ENCODE measurements at regions not wholly inside any gene's neighbourhood (a gene's known extent, or its start where the extent isn't known, plus 50 kb on each side); places are given as distances from the start of the nearest gene placed in this dataset.
A peak's percentile ranks its signal among the peaks of the same experiment; 100 is the strongest.

GRCh38 chr7:49483142-49483541 lies 290.3 kb upstream of the VWC2 start:
- Histone ChIP-seq H3F3A (ENCODE audit: insufficient read depth, low read length) (no peaks in the 10 kb centered on the region), H3K79me2 (ENCODE audit: insufficient read depth, low read length) (no peaks in the 10 kb centered on the region), H3K27ac (ENCODE audit: low read depth, low read length, poor library complexity, severe bottlenecking) (no peak overlapping the region), H3K36me3 (ENCODE audit: insufficient read depth, low read length) (no peaks in the 10 kb centered on the region), H4K20me1 (ENCODE audit: insufficient read depth, low read length) (no peaks in the 10 kb centered on the region), H3K9me3 (ENCODE audit: low read length) (no peaks in the 10 kb centered on the region), H3K4me1 (ENCODE audit: insufficient read depth, low read length, severe bottlenecking) (peaks cover 17% of the 10 kb centered on the region), H3K4me3 (ENCODE audit: low read depth, low read length, poor library complexity, severe bottlenecking) (no peak overlapping the region), H2AFZ (ENCODE audit: low read length) (no peak overlapping the region), H3K4me2 (ENCODE audit: low read length) (no peak overlapping the region), H3K27me3 (ENCODE audit: insufficient read depth, low read length) (no peaks in the 10 kb centered on the region), H3K9ac (ENCODE audit: low read length) (no peak overlapping the region), H3K9me2 (ENCODE audit: low read depth, low read length) (no peaks in the 10 kb centered on the region)
- TF ChIP-seq CTCF (IDR thresholded peaks at IDR 0.05; ENCODE audit: low read length), result peak; percentile 51; the same call in 1 of the 2 replicates
- TF ChIP-seq EZH2 (IDR thresholded peaks at IDR 0.05; ENCODE audit: borderline replicate concordance, low read length), result no peak

GRCh38 chr7:49486974-49487829 lies 286.2 kb upstream of the VWC2 start:
- no peaks in the 10 kb centered on the region for H3F3A ChIP-seq (ENCODE audit: insufficient read depth, low read length)
- no peak overlapping the region for H3K4me2 ChIP-seq (ENCODE audit: low read length)
- peaks cover 22% of the 10 kb centered on the region for H3K4me1 ChIP-seq (ENCODE audit: insufficient read depth, low read length, severe bottlenecking)
- no peaks in the 10 kb centered on the region for H3K36me3 ChIP-seq (ENCODE audit: insufficient read depth, low read length)
- peak overlapping the region; percentile 45 for H3K27ac ChIP-seq (ENCODE audit: low read depth, low read length, poor library complexity, severe bottlenecking)
- no peak overlapping the region for H3K4me3 ChIP-seq (ENCODE audit: low read depth, low read length, poor library complexity, severe bottlenecking)
- no peak overlapping the region for H3K9ac ChIP-seq (ENCODE audit: low read length)
- H3K9me3 ChIP-seq (ENCODE audit: low read length), result no peaks in the 10 kb centered on the region
- no peaks in the 10 kb centered on the region for H3K79me2 ChIP-seq (ENCODE audit: insufficient read depth, low read length)
- no peaks in the 10 kb centered on the region; the same call in 1 of the 2 replicates for H3K9me2 ChIP-seq (ENCODE audit: low read depth, low read length)
- H3K27me3 ChIP-seq (ENCODE audit: insufficient read depth, low read length), result no peaks in the 10 kb centered on the region
- no peak overlapping the region for H2AFZ ChIP-seq (ENCODE audit: low read length)
- H4K20me1 ChIP-seq (ENCODE audit: insufficient read depth, low read length), result no peaks in the 10 kb centered on the region
- TF ChIP-seq EZH2 (IDR thresholded peaks at IDR 0.05; ENCODE audit: borderline replicate concordance, low read length) (no peak), CTCF (IDR thresholded peaks at IDR 0.05; ENCODE audit: low read length) (peak; percentile 23; the same call in 1 of the 2 replicates)

- no peak overlapping the region for H3K9ac ChIP-seq (ENCODE audit: low read length)
- peak overlapping the region; percentile 45 for H3K27ac ChIP-seq (ENCODE audit: low read depth, low read length, poor library complexity, severe bottlenecking)
- no peak for TF ChIP-seq EZH2 (IDR thresholded peaks at IDR 0.05; ENCODE audit: borderline replicate concordance, low read length)
- no peak for TF ChIP-seq CTCF (IDR thresholded peaks at IDR 0.05; ENCODE audit: low read length)
Observed at GRCh38 chr7:49487830-49488140, 285.7 kb upstream of the VWC2 start.

More at GRCh38 chr7:49487830-49488140, 285.7 kb upstream of the VWC2 start:
- H3F3A ChIP-seq (ENCODE audit: insufficient read depth, low read length), result no peaks in the 10 kb centered on the region
- no peaks in the 10 kb centered on the region for H3K9me3 ChIP-seq (ENCODE audit: low read length)
- no peak overlapping the region for H2AFZ ChIP-seq (ENCODE audit: low read length)
- no peak overlapping the region for H3K4me2 ChIP-seq (ENCODE audit: low read length)
- H4K20me1 ChIP-seq (ENCODE audit: insufficient read depth, low read length), result no peaks in the 10 kb centered on the region
- no peaks in the 10 kb centered on the region for H3K27me3 ChIP-seq (ENCODE audit: insufficient read depth, low read length)
- peaks cover 21% of the 10 kb centered on the region for H3K4me1 ChIP-seq (ENCODE audit: insufficient read depth, low read length, severe bottlenecking)
- no peak overlapping the region for H3K4me3 ChIP-seq (ENCODE audit: low read depth, low read length, poor library complexity, severe bottlenecking)
- no peaks in the 10 kb centered on the region for H3K79me2 ChIP-seq (ENCODE audit: insufficient read depth, low read length)
- no peaks in the 10 kb centered on the region; the same call in 1 of the 2 replicates for H3K9me2 ChIP-seq (ENCODE audit: low read depth, low read length)
- H3K36me3 ChIP-seq (ENCODE audit: insufficient read depth, low read length), result no peaks in the 10 kb centered on the region

Measured in OCI-LY1 (cell line).